ENCODE measurements at regions not wholly inside any gene's neighbourhood (a gene's known extent, or its start where the extent isn't known, plus 50 kb on each side); places are given as distances from the start of the nearest gene placed in this dataset.

GRCh38 chr6:60991427-60992028 lies 1294.5 kb downstream of the KHDRBS2 start:
- TF ChIP-seq EZH2phosphoT487 (IDR thresholded peaks at IDR 0.05), result no peak
- no peak for TF ChIP-seq CTCF (IDR thresholded peaks at IDR 0.05)

All from neural progenitor cell (in vitro differentiated cells).